GM23338 (cell line): ENCODE measurements at regions not wholly inside any gene's neighbourhood (a gene's known extent, or its start where the extent isn't known, plus 50 kb on each side); places are given as distances from the start of the nearest gene placed in this dataset.

Experiments used
- CREB1 ChIP-seq: fragments of 250-450 bp; sonication (Bioruptor Pico); IDR thresholded peaks from 2 replicates; pipeline ENCODE4 v1.5.0; 2020; ENCODE audit warnings: low read depth, mild to moderate bottlenecking, moderate library complexity
- CTCF ChIP-seq, 2 experiments: fragments of 200-600 bp in 1 of 2; sonication (generic) in 1 of 2; conservative IDR thresholded peaks; 2 replicates each; pipeline versions ENCODE4 v1.5.1 to v1.6.1; 2016 to 2017; ENCODE audit warnings: antibody characterized with exemption in 2 of 2, low read depth in 2 of 2, mild to moderate bottlenecking in 2 of 2, moderate library complexity in 1 of 2
- ETS1 ChIP-seq: IDR thresholded peaks from 2 replicates; pipeline ENCODE4 v1.6.1; 2016; ENCODE audit warnings: antibody characterized with exemption
- EZH2 ChIP-seq: fragments of 200-600 bp; sonication (generic); IDR thresholded peaks from one replicate; pipeline ENCODE4 v1.8.0; 2017; ENCODE audit warnings: antibody characterized with exemption, mild to moderate bottlenecking, low read depth; ENCODE audit not compliant: unreplicated experiment
- EZH2phosphoT487 ChIP-seq: fragments of 200-600 bp; sonication (generic); IDR thresholded peaks from one replicate; pipeline ENCODE4 v1.8.1; 2018; ENCODE audit warnings: antibody characterized with exemption; ENCODE audit not compliant: unreplicated experiment
- JUNB ChIP-seq: IDR thresholded peaks from one replicate; pipeline ENCODE4 v1.6.1; 2016; ENCODE audit warnings: antibody characterized with exemption; ENCODE audit not compliant: unreplicated experiment
- POLR2AphosphoS5 ChIP-seq: IDR thresholded peaks from 2 replicates; pipeline ENCODE4 v1.6.1; 2016; ENCODE audit warnings: antibody characterized with exemption, low read depth
- REST ChIP-seq: IDR thresholded peaks from one replicate; pipeline ENCODE4 v1.6.1; 2018; ENCODE audit warnings: antibody characterized with exemption; ENCODE audit not compliant: unreplicated experiment
- STAT1 ChIP-seq: IDR thresholded peaks from one replicate; pipeline ENCODE4 v1.6.1; 2016; ENCODE audit warnings: antibody characterized with exemption; ENCODE audit not compliant: unreplicated experiment
- ZNF331 ChIP-seq: fragments of 250-450 bp; sonication (Bioruptor Pico); IDR thresholded peaks from 2 replicates; pipeline ENCODE4 v1.5.0; 2020; ENCODE audit warnings: low read depth, mild to moderate bottlenecking, moderate library complexity

GRCh38 chr10:128384831-128385230, 258.6 kb upstream of the MKI67 start:
- TF ChIP-seq EZH2 (no peak), CTCF (conservative IDR thresholded peaks at IDR 0.05; ENCODE audit: low read depth in 2 of 2) (no peak), ZNF331 (CRISPR knock-in tag) (no peak), ETS1 (no peak), CREB1 (CRISPR knock-in tag) (no peak), POLR2AphosphoS5 (no peak), REST (no peak), EZH2phosphoT487 (no peak), JUNB (no peak), STAT1 (no peak)
